Stimulated activated CD4-positive, alpha-beta T cell treated with anti-CD3 and anti-CD28 coated beads, Interleukin-4, amount 100 ng/mL, for 48 hours (primary cell): ENCODE measurements at regions not wholly inside any gene's neighbourhood (a gene's known extent, or its start where the extent isn't known, plus 50 kb on each side); places are given as distances from the start of the nearest gene placed in this dataset.

Experiments
- DNase-seq, 2 donors: peaks; one replicate each; pipeline ENCODE4 v3.0.0-alpha.2; 2020; ENCODE audit warnings: low read depth in 2 of 2

- DNase-seq = no peak
These were observed 104.7 kb upstream of the CLDN10 start for GRCh38 chr13:95447814-95448213.

- DNase-seq = no peak
These were observed 100.9 kb upstream of the CLDN10 start for GRCh38 chr13:95451656-95452055.

- DNase-seq = no peak
These were observed 100.1 kb upstream of the CLDN10 start for GRCh38 chr13:95452375-95452774.

GRCh38 chr13:95455782-95456181 is 96.7 kb upstream of the CLDN10 start:
- DNase-seq = no peak

- DNase-seq = no peak
These were observed 95.7 kb upstream of the CLDN10 start for GRCh38 chr13:95456815-95457214.

GRCh38 chr13:95457294-95457693 is 95.2 kb upstream of the CLDN10 start:
- no peak for DNase-seq

- no peak for DNase-seq
These were observed 89.7 kb upstream of the CLDN10 start for GRCh38 chr13:95462801-95463200.

- DNase-seq = no peak
These were observed 89.0 kb upstream of the CLDN10 start for GRCh38 chr13:95463531-95463930.

GRCh38 chr13:95470574-95471366 is 81.8 kb upstream of the CLDN10 start:
- no peak for DNase-seq

GRCh38 chr13:95471960-95472359 is 80.6 kb upstream of the CLDN10 start:
- no peak for DNase-seq

- no peak for DNase-seq
These were observed 77.5 kb upstream of the CLDN10 start for GRCh38 chr13:95474992-95475391.

GRCh38 chr13:95477187-95477586 is 75.3 kb upstream of the CLDN10 start:
- DNase-seq = no peak

GRCh38 chr13:95479731-95480130 is 72.8 kb upstream of the CLDN10 start:
- no peak for DNase-seq

- DNase-seq = peak in 1 of 2 donors; percentile 43
These were observed 72.4 kb upstream of the CLDN10 start for GRCh38 chr13:95480131-95480545.

GRCh38 chr13:95480791-95481780 is 71.4 kb upstream of the CLDN10 start:
- no peak for DNase-seq

GRCh38 chr13:95484052-95484451 is 68.5 kb upstream of the CLDN10 start:
- no peak for DNase-seq

- no peak for DNase-seq
These were observed 67.4 kb upstream of the CLDN10 start for GRCh38 chr13:95485045-95485517.

GRCh38 chr13:95485518-95486144 is 66.9 kb upstream of the CLDN10 start:
- DNase-seq = no peak

GRCh38 chr13:95492044-95492801 is 60.3 kb upstream of the CLDN10 start:
- DNase-seq = no peak

- DNase-seq = no peak
These were observed 58.3 kb upstream of the CLDN10 start for GRCh38 chr13:95494082-95494681.

- DNase-seq = no peak
These were observed 56.0 kb upstream of the CLDN10 start for GRCh38 chr13:95496485-95496884.
